ENCODE measurements at regions not wholly inside any gene's neighbourhood (a gene's known extent, or its start where the extent isn't known, plus 50 kb on each side); places are given as distances from the start of the nearest gene placed in this dataset.
"Not testable (repeated sequence)": the region's sequence is repeated elsewhere in the genome, so short reads cannot be mapped to it uniquely, and the experiment has no call there.

DNA sequence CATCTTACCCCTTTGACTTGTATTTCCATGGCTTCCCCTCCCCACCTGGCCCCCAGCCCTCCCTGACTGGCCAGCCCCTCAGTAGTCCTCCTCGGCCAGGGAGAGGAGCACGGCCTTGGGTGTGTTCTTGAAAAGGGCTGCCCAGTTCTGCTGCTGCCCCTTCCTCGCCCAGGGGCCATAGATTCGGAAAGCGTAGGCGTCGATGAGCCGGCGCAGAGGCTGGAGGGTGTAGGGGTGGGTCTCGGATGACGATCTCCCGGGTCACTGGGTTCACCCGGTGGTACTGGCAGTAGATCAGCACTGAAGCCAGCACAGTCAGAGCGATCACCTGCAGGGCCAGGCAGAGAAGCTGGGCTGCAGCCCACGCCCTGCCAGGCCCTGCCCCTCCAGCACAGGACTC is 71.7 kb downstream of the ZNF479 start:
- DNase-seq = peak; percentile 22

DNA sequence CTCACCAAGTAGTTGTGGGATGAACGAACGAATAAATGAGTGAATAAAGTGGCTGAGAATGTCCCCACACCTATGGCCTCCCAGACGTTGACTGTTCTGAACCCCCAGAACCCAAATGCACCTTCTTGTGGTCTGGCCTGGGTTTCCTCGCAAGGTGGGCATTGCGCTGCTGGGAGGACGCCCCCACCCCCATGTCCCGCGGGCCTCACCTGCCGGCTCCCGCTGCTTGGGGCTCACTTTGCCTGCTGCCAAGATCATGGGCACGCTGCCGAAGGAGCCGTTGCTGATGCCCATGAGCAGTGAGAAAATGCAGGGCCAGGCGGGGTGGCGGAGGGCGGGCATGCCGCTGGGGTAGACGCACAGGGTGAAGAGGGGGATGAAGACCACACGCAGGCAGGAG is 115.9 kb downstream of the ZNF479 start:
- DNase-seq = not testable (repeated sequence)

DNA sequence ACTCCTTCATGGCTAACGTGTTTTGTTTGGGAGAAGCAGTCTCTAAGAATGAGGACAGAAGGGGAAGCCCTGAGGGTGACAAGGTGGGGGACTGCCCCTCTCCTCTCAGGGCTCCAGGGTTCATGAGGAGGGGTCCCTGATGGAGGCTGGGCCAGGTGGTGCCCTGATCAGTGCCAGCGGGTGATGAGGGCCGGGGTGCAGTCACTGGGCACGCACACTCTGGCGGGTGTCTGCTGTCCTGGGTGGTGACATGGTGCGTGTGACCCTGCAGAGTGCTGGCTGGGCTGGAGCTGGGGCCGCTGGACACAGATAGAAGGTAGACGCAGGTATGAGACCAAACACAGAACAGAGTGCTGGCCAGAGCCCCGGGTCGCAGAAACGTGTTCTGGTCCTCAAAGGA is 118.5 kb downstream of the ZNF479 start:
- not testable (repeated sequence) for DNase-seq

DNA sequence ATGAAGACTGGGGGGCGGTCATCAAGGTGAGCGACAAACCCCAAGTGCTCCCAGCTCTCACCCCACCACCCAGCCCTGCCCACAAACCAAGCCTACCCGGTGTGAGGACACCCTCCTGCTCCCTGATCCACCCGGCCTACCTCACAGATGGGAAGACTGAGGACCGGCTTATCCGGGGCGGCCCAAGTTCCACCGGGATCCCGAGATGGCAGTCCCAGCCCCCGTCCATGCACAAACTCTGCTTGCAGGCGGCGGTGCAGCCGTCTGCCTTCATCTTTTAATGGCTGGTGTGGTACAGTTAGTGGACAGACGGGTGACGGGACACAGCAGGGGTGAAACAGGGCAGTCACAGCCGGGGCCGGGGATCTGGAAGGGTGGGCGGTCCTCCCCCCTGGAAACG is 119.3 kb downstream of the ZNF479 start:
- DNase-seq = not testable (repeated sequence)

DNA sequence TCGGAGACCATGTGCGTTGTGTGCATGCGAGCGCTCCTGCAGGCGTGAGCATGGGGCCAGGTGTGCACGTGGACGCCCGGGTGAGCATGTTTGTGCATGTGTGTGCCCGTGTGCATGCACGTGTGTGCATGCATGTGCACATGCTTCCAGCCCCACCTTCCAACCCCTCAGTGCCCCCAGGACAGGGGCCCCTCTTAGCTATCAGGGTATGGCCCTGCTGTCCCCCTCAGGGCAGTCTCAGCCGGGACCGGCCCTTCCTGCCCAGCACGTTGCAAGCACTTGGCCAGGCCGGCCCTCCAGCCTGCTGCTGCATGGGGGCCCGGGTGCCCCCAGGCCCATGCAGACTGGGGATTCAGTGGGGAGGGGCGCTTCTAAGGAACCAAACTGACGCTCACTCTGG is 123.0 kb downstream of the ZNF479 start:
- not testable (repeated sequence) for DNase-seq

DNA sequence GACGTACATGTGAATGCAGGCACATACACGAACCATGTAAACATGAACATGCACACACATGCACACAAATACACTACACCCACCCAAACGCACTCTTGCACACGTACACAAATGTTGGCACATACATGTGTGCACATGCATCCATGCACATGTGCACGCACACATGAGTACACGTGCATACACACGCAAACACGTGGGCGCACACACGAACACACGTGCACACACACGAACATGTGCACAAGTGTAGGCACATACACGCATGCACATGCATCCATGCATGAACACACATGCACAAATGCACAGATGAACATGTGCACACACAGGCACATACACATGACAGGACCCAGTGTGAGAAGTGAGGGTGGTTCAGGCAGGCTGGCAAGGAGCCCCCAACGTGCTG is 126.3 kb downstream of the ZNF479 start:
- not testable (repeated sequence) for DNase-seq

DNA sequence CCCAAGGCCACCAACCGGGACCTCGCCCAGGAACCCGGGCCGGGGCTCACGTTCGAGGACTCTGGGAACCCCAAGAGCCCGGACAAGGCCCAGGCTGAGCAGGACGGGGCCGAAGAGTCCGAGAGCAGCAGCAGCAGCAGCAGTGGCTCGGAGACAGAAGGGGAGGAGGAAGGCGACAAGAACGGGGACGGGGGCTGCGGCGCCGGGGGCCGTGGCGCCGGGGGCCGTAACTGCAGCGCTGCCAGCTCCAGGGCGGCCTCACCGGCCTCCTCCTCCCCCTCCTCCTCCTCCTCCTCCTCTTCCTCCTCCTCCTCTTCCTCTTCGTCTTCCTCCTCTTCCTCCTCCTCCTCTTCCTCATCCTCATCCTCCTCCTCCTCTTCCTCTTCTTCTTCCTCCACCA is 128.4 kb downstream of the ZNF479 start:
- DNase-seq = not testable (repeated sequence)

DNA sequence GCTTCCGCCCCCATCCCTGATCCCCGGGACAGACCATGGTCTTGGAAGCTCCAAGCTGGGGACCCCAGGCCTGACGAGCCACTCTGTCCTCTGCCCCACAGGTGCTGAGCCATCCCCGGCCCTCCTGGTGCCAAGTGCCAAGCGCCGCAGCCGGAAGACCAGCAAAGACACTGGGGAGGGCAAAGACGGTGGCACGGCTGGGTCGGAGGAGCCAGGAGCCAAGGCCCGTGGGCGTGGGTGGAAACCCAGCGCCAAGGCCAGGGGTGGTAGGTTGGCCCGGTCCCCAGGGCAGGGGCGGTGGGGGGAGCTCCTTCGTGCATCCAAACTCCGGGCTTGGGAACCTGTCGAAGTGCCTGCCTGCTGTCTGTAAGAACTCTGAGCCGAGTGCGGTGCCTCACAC is 130.3 kb downstream of the ZNF479 start:
- not testable (repeated sequence) for DNase-seq

DNA sequence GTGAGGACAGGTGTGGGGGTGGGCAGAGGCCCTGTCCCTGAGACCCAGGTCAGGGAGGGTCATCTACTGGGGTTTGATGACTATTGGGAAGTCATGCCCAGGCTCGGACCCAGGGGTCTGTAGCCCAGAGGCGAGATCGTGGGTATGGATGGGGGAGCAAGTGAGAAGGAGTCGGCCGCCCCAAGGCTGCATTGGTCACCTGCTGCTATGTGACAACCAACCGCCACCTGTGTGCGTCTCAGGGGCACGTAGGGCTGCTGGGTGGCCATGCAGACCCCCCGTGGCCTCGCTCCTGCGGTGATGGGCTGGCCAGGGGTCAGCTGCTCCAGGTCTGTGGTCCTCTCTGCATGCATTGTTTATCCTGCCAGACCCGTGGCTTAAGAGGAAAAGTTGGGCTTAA is 138.5 kb downstream of the ZNF479 start:
- not testable (repeated sequence) for DNase-seq

DNA sequence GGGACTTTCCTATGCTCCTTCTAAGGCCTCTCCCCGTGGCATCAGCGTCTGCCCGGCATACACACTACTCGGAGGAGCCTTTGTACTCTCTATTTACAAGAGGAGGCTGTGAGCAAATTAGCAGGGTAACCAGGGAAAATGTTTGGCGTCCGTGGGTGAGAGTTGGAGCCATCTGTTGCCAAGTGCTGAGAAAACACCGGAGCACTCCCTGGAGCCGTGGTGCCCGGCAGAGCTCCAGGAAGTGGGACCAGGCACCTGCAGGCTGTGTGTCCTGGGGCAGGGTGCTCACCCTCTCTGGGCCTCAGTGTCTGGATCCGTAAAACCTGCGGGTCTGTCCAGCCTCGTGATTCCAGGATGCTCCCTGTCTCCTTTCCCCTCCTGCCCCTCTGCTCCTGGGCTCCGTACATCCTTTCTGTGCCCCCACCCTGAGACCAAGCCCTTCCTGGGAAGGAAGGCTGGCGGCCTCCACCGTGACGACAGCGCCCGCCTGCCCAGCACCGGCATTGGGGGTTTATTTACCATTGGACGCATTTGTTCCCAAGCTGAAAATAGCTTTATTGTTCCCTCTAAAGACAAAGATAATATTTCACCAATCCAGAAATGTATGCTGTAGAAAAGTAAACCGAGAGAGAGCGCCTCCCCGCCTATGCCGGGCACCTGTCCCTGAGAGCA is 174.4 kb downstream of the ZNF479 start:
- not testable (repeated sequence) for DNase-seq

DNA sequence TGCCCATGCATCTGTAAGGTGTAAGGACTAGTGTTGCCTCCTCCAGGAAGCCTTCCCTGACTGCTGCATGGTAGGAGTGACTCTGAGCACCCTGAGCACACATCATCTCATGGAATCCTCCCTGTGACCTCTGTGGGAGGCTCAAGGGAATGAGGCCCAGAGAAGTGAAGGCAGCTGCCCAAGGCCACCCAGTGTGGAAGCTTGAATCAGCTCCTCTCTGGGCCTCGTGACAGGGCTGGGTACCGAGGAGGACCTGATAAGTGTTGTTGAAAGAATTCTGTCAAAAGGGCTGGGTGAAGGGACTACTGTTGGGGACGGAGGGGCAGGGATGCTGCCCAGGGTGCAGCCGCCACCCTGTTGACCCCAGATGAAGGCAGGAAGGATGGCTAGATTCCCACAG is 175.2 kb downstream of the ZNF479 start:
- not testable (repeated sequence) for DNase-seq

DNA sequence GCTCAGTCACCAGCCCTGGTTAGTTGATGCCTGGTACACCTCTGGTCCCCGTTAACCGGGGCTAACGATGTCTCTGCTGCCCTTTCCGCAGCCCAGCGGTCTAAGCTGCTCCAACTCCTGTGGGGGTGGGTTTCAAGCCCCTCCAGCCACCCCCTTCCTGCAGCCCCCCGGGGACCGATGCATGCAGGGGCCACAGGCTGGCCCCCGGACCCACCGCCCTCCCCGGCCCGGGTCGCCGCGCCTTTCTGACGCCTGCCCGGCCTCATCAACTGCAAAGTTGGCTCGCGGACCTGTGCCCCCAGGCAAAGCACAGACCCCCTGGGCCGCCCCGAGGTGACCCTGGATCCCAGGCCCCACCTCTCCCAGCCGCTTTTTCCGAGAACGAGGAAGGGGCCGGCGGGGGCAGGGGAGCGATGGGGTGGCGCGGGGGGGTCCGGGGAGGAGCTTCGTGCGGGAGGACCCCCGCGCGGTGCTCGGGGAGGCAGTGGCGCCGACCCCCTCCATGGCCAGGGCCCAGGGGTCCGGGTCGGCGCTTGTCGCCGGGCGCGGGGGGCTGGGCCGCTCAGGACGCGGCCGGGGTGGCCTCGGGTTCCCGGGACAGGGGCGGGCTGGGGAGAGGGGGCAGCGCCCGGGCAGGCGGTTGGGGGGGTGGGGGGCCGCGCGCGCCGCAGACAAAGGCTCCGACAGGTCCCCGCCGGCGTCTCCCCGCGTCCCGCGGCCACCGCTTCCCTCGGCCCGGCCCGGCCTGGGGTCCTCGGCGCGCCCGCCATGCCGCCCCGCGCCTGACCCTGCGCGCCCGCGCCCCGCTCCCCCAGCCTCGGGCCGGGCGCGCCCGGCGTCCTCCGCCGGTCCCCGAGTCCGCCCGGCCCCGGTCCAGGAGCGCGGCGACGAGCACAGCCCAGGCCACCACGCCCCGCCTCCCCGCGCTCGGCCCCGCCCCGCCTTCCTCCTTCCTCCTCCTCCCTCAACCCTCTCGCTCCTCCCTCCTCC is 183.6 kb downstream of the ZNF479 start:
- DNase-seq = not testable (repeated sequence)

DNA sequence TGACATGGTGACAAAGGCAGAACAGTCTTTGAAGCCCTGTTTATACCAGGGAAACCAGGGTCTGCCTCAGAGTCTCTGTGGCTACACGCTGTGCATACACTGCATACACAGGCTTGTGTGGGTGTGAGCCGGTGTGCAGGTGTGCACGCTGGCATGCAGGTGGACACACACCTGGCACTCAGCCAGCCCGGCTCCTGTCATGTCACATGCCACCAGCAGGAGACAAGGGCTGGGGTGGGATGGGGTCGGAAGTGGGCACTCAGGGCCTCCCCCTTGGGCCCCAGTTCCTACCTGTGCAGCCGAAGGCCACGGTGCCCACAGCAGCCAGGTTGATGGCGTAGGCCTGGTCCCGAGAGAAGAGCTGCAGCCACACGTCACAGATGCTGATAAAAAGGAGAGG is 192.2 kb downstream of the ZNF479 start:
- DNase-seq = not testable (repeated sequence)

DNA sequence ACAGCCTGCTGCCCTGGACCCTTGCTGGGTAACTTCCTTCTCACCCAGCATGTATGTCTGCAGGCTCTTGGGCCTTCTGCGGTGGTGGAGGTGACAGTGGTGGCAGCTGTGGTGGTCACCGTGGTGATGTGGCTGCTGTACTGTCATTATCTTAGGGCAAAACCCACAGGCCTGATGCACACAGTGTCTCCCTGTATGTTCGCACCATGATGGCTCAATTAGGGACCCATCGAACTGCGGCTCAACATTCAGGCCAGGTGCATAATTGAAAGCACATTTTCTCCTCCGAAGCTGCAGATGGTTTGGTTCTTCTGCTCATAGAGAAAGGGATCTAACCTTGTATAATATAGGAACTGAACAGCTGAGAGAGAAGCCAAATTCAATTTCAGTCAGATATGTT is 208.3 kb downstream of the ZNF479 start:
- not testable (repeated sequence) for DNase-seq

DNA sequence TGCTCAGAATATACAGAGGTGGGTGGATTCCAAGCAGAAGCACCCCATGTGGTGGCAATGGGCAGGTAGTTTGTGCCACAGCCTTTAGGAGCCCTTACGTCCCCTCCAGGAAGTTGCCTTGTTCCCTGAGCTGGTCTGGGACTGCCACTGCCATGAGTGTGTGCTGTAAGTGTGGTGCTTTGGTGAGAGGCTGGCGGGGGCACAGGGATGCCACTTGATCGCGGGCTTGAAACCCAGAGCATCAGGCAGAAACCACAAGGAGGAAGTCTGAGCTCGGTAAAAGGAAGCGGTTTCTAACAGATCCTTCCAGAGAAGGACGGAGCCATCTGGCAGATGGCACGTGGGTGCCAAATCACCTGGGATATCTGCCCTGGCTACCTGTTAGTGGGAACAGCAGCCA is 221.3 kb downstream of the ZNF479 start:
- DNase-seq = peak; percentile 1

DNA sequence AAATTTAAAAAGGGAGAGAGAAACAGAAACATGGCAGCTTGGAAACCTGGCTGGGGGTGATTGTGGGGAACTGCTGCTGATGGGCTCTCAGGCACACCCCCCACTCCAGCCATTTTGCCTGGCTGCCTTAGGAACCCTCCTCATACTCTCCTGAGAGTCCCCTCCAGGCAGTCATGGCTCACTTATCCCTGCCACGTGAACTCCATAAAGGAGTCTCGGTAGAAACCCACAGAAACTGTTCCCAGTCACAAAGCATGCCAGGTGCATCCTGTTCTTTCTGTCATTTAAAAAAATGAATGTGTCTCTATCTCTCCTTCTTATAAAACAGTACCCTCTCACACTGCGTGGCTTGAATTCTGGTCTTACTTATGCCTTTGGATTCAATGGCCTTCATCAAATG is 242.8 kb downstream of the ZNF479 start:
- DNase-seq = not testable (repeated sequence)

DNA sequence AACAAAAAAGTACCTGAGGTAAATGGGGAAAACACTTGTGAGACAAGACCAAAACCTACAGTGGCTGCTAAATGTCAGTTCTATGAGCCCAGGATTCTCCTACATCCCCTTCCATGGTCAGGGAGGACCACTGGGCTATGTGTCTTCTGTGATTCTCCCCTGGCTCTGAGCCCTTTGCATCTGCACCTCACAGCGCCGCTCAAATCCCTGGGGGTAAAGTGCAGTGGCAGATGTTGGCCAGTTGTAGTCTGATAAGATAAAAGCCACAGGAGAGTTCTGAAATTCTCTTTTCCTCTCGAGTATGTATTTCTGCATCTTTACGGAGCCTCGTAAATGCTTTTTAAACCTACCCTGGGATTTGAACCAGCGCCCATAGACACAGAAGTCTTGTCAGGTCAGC is 247.1 kb downstream of the ZNF479 start:
- not testable (repeated sequence) for DNase-seq

DNA sequence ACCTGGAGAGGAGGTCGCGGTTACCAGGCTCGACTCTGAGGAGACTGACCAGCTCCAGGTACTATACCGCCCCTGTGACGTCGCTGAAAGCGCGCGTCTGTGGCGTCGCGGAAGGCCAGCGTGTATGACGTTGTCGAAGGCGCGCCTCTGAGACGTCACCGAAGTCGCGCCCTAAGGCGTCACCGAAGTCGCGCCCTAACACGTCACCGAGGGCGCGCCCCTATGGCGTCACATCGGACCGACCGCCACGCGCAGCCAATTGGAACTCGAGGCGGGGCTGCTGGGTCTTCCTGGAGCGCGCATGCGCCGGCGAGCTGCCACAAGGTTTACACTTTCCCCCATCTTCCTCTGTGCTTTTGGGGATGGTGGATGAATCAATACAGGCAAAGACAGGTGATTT is 249.9 kb downstream of the ZNF479 start:
- not testable (repeated sequence) for DNase-seq

Data from islet precursor cell (in vitro differentiated cells).